H9 (cell line): ENCODE measurements at regions not wholly inside any gene's neighbourhood (a gene's known extent, or its start where the extent isn't known, plus 50 kb on each side); places are given as distances from the start of the nearest gene placed in this dataset.

Source experiments
- DNase-seq: peaks from one replicate; pipeline ENCODE4 v3.0.0-alpha.2; 2017
- H2AFZ ChIP-seq: one replicate; pipeline ENCODE4 v1.6.1; 2013; ENCODE audit warnings: mild to moderate bottlenecking, low read length, control low read depth, moderate library complexity
- H2AK5ac ChIP-seq: 2 replicates; pipeline ENCODE4 v1.6.1; 2013; ENCODE audit warnings: low read length, control low read depth, mixed read lengths; ENCODE audit not compliant: insufficient read length
- H2BK120ac ChIP-seq: one replicate; pipeline ENCODE4 v1.6.1; 2013; ENCODE audit warnings: low read depth, mild to moderate bottlenecking, low read length, control low read depth, inconsistent platforms; ENCODE audit not compliant: poor library complexity, severe bottlenecking
- H2BK12ac ChIP-seq: 2 replicates; pipeline ENCODE4 v1.6.1; 2013; ENCODE audit warnings: low read length, control low read depth, mixed read lengths, low read depth; ENCODE audit not compliant: insufficient read length
- H2BK15ac ChIP-seq: 2 replicates; pipeline ENCODE4 v1.6.1; 2013; ENCODE audit warnings: low read depth, low read length, control low read depth
- H2BK20ac ChIP-seq: one replicate; pipeline ENCODE4 v1.6.1; 2013; ENCODE audit warnings: low read depth, mild to moderate bottlenecking, low read length, control low read depth, inconsistent platforms; ENCODE audit not compliant: poor library complexity, severe bottlenecking
- H2BK5ac ChIP-seq: 2 replicates; pipeline ENCODE4 v1.6.1; 2013; ENCODE audit warnings: low read length, control low read depth, mixed read lengths; ENCODE audit not compliant: insufficient read length
- H3K14ac ChIP-seq: 2 replicates; pipeline ENCODE4 v1.6.1; 2013; ENCODE audit warnings: low read length, control low read depth; ENCODE audit not compliant: insufficient read depth
- H3K18ac ChIP-seq: 2 replicates; pipeline ENCODE4 v1.6.1; 2013; ENCODE audit warnings: low read depth, mild to moderate bottlenecking, mixed read lengths, low read length, control low read depth; ENCODE audit not compliant: insufficient read length
- H3K23ac ChIP-seq: 2 replicates; pipeline ENCODE4 v1.6.1; 2013; ENCODE audit warnings: low read length, control low read depth, mixed read lengths, low read depth; ENCODE audit not compliant: insufficient read length
- H3K23me2 ChIP-seq: 2 replicates; pipeline ENCODE4 v1.6.1; 2013; ENCODE audit warnings: low read depth, mild to moderate bottlenecking, mixed read lengths, low read length, control low read depth; ENCODE audit not compliant: insufficient read length, poor library complexity, severe bottlenecking
- H3K27ac ChIP-seq: 2 replicates; pipeline ENCODE4 v1.5.1; 2013; ENCODE audit warnings: low read length, control low read depth, mixed read lengths, low read depth; ENCODE audit not compliant: insufficient read length
- H3K27me3 ChIP-seq: 2 replicates; pipeline ENCODE4 v1.6.1; 2013; ENCODE audit warnings: low read length, control low read depth, inconsistent platforms; ENCODE audit not compliant: insufficient read depth
- H3K4ac ChIP-seq: 2 replicates; pipeline ENCODE4 v1.6.1; 2013; ENCODE audit warnings: low read depth, mild to moderate bottlenecking, control low read depth, inconsistent platforms, low read length, moderate library complexity
- H3K4me1 ChIP-seq: 2 replicates; pipeline ENCODE4 v1.6.1; 2013; ENCODE audit warnings: low read length, control low read depth, inconsistent platforms; ENCODE audit not compliant: insufficient read depth
- H3K4me2 ChIP-seq: 2 replicates; pipeline ENCODE4 v1.6.1; 2013; ENCODE audit warnings: low read length, control low read depth, mixed read lengths; ENCODE audit not compliant: insufficient read length, insufficient read depth
- H3K56ac ChIP-seq: 2 replicates; pipeline ENCODE4 v1.6.1; 2013; ENCODE audit warnings: low read depth, mild to moderate bottlenecking, mixed read lengths, low read length, control low read depth; ENCODE audit not compliant: insufficient read length
- H3K79me1 ChIP-seq: 2 replicates; pipeline ENCODE4 v1.6.1; 2013; ENCODE audit warnings: low read depth, mild to moderate bottlenecking, moderate library complexity, low read length, control low read depth, inconsistent platforms; ENCODE audit not compliant: insufficient read depth, poor library complexity, severe bottlenecking
- H3K79me2 ChIP-seq: 2 replicates; pipeline ENCODE4 v1.6.1; 2013; ENCODE audit warnings: low read length, control low read depth, inconsistent platforms; ENCODE audit not compliant: insufficient read depth
- H3K9ac ChIP-seq: 2 replicates; pipeline ENCODE4 v1.6.1; 2013; ENCODE audit warnings: low read length, control low read depth, mixed read lengths; ENCODE audit not compliant: insufficient read length; ENCODE audit errors: extremely low read depth
- H3K9me3 ChIP-seq: one replicate; pipeline ENCODE4 v1.6.1; 2013; ENCODE audit warnings: low read depth, low read length, inconsistent platforms; ENCODE audit not compliant: control insufficient read depth
- H3T11ph ChIP-seq: one replicate; pipeline ENCODE4 v1.6.1; 2013; ENCODE audit warnings: mild to moderate bottlenecking, low read length, control low read depth, inconsistent platforms
- H4K20me1 ChIP-seq: one replicate; pipeline ENCODE4 v1.6.1; 2013; ENCODE audit not compliant: control insufficient read depth, insufficient read length, insufficient read depth
- H4K5ac ChIP-seq: 2 replicates; pipeline ENCODE4 v1.6.1; 2013; ENCODE audit warnings: low read depth, mild to moderate bottlenecking, mixed read lengths, low read length, control low read depth; ENCODE audit not compliant: insufficient read length
- H4K8ac ChIP-seq: replicated peaks from 2 replicates; pipeline ENCODE4 v1.6.1; 2013; ENCODE audit warnings: low read length, control low read depth, mixed read lengths, low read depth; ENCODE audit not compliant: insufficient read length
- H4K91ac ChIP-seq: 2 replicates; pipeline ENCODE4 v1.6.1; 2013; ENCODE audit warnings: low read depth, mild to moderate bottlenecking, moderate library complexity, mixed read lengths, low read length, control low read depth; ENCODE audit not compliant: insufficient read length
- H3K27ac Mint-ChIP-seq, 3 experiments: 2 replicates in 2 of 3; 3 replicates in 1 of 3; pipeline ENCODE4 v1.8.0; 2020 to 2021; ENCODE audit warnings: mixed read lengths in 3 of 3, mild to moderate bottlenecking in 1 of 3, moderate library complexity in 1 of 3
- H3K27me3 Mint-ChIP-seq: 2 replicates; pipeline ENCODE4 v1.8.0; 2021; ENCODE audit warnings: low read depth, mild to moderate bottlenecking, moderate library complexity, mixed read lengths
- H3K36me3 Mint-ChIP-seq, 3 experiments: 2 replicates in 2 of 3; 3 replicates in 1 of 3; pipeline ENCODE4 v1.8.0; 2020 to 2021; ENCODE audit warnings: low read depth in 3 of 3, mixed read lengths in 3 of 3; ENCODE audit not compliant: insufficient read depth in 1 of 3
- H3K4me1 Mint-ChIP-seq, 2 experiments: 2 replicates each; pipeline ENCODE4 v1.8.0; 2020; ENCODE audit warnings: mixed read lengths in 2 of 2
- H3K4me3 Mint-ChIP-seq, 2 experiments: 2 replicates in 1 of 2; 3 replicates in 1 of 2; pipeline ENCODE4 v1.8.0; 2020 to 2021; ENCODE audit warnings: mild to moderate bottlenecking in 2 of 2, mixed read lengths in 2 of 2, moderate library complexity in 1 of 2
- H3K9me3 Mint-ChIP-seq, 2 experiments: 2 replicates in 1 of 2; 3 replicates in 1 of 2; pipeline ENCODE4 v1.8.0; 2020; ENCODE audit warnings: mild to moderate bottlenecking in 2 of 2, mixed read lengths in 2 of 2, moderate library complexity in 1 of 2
- CTCF ChIP-seq: fragments of 200-600 bp; sonication (generic); conservative IDR thresholded peaks from 3 replicates; pipeline ENCODE4 v1.8.0; 2021; ENCODE audit warnings: antibody characterized with exemption, mild to moderate bottlenecking
- WGBS: extraction: QIAGEN DNeasy Blood & Tissue Kit; methylation state at CpG from one replicate; pipeline ENCODE4 v1.1.7; 2013; ENCODE audit warnings: missing lambda C conversion rate, low lambda C conversion rate, mixed read lengths; ENCODE audit not compliant: insufficient read length; ENCODE audit errors: extremely low coverage; 5-methylcytosine and 5-hydroxymethylcytosine counted together

GRCh38 chr2:198571393-198571792 lies 767.0 kb downstream of the PLCL1 start:
- no peaks in the 10 kb centered on the region for H3K9me3 ChIP-seq
- no peak overlapping the region for H4K5ac ChIP-seq
- Mint-ChIP-seq H3K36me3 (no peaks in the 10 kb centered on the region), H3K4me1 (no peaks in the 10 kb centered on the region), H3K27me3 (no peaks in the 10 kb centered on the region), H3K4me3 (no peak overlapping the region), H3K27ac (no peak overlapping the region; a peak in 1 of 7 replicates), H3K9me3 (no peaks in the 10 kb centered on the region; a peak in 1 of 5 replicates)
- H2BK5ac ChIP-seq, result no peak overlapping the region
- H2BK12ac ChIP-seq, result no peak overlapping the region
- H2BK15ac ChIP-seq, result no peak overlapping the region
- H2BK120ac ChIP-seq, result no peak overlapping the region
- no peaks in the 10 kb centered on the region for H3K4me1 ChIP-seq
- H4K20me1 ChIP-seq, result no peaks in the 10 kb centered on the region
- WGBS, result no CpG with 5 or more reads among the region's 4 CpGs
- DNase-seq, result no peak
- no peak for TF ChIP-seq CTCF
- no peak overlapping the region for H3K27ac ChIP-seq
- no peak overlapping the region for H3K18ac ChIP-seq
- no peak overlapping the region for H2AK5ac ChIP-seq
- no peak overlapping the region for H3K14ac ChIP-seq
- H4K91ac ChIP-seq, result no peak overlapping the region
- no peak overlapping the region for H2BK20ac ChIP-seq
- H3K9ac ChIP-seq, result no peak overlapping the region
- no peak overlapping the region for H3T11ph ChIP-seq
- no peaks in the 10 kb centered on the region for H3K79me1 ChIP-seq
- no peaks in the 10 kb centered on the region for H3K79me2 ChIP-seq
- H3K56ac ChIP-seq, result no peak overlapping the region
- no peak overlapping the region for H4K8ac ChIP-seq
- H3K23ac ChIP-seq, result no peak overlapping the region
- H3K23me2 ChIP-seq, result no peaks in the 10 kb centered on the region
- no peak overlapping the region for H3K4me2 ChIP-seq
- no peak overlapping the region for H2AFZ ChIP-seq
- H3K27me3 ChIP-seq, result no peaks in the 10 kb centered on the region
- no peak overlapping the region for H3K4ac ChIP-seq
